ENCODE measurements at regions not wholly inside any gene's neighbourhood (a gene's known extent, or its start where the extent isn't known, plus 50 kb on each side); places are given as distances from the start of the nearest gene placed in this dataset.

- no peak for DNase-seq (ENCODE audit: low read depth)
- no peak for TF ChIP-seq CTCF (IDR thresholded peaks at IDR 0.05; ENCODE audit: insufficient read depth, low read depth, low read length, missing control alignments)
- no peak overlapping the region for H3K4me3 ChIP-seq (ENCODE audit: low read length)
These were observed 231.0 kb upstream of the EYS start for GRCh38 chr6:65938000-65938399.

GRCh38 chr6:65935412-65935811 lies 228.4 kb upstream of the EYS start:
- DNase-seq (ENCODE audit: low read depth): no peak
- H3K4me3 ChIP-seq (ENCODE audit: low read length): no peak overlapping the region
- no peak for TF ChIP-seq CTCF (IDR thresholded peaks at IDR 0.05; ENCODE audit: insufficient read depth, low read depth, low read length, missing control alignments)

GRCh38 chr6:65933390-65933789 lies 226.4 kb upstream of the EYS start:
- no peak for TF ChIP-seq CTCF (IDR thresholded peaks at IDR 0.05; ENCODE audit: insufficient read depth, low read depth, low read length, missing control alignments)
- no peak overlapping the region for H3K4me3 ChIP-seq (ENCODE audit: low read length)
- no peak for DNase-seq (ENCODE audit: low read depth)

DNA sequence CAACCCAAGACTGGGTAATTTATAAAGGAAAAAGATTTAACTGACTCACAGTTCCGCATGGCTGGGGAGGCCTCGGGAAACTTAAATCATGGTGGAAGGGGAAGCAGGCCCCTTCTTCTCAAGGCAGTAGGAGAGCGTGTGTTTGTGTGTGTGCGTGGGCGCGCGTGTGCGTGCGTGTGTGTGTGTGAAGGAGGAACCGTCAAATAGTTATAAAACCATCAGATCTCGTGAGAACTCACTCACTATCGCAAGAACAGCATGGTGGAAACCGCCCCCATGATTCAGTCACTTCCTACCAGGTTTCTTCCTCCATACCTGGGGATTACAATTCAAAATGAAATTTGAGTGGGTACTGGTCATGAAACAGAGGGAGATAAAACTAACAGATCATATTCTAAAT lies 220.1 kb upstream of the EYS start:
- no peak for TF ChIP-seq CTCF (IDR thresholded peaks at IDR 0.05; ENCODE audit: insufficient read depth, low read depth, low read length, missing control alignments)
- no peak for DNase-seq (ENCODE audit: low read depth)

DNA sequence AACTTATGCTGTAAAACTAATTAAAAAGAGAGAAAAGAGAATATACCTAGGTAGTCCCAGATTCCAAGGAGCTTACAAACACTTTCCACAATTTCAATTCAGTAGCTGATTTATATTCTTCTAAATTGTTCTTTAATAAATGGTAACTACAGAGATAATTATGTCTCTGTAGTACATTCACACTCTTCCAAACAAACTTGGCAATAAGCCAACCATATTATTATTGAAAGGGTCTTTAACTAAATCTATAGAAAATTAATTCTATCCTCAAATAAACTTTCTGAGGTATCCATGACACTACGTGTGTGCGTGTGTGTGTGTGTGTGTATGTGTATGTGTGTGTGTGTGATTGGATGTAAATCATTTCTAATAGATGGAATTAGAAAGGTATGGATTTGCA lies 217.4 kb upstream of the EYS start:
- H3K4me3 ChIP-seq (ENCODE audit: low read length): no peak overlapping the region
- TF ChIP-seq CTCF (IDR thresholded peaks at IDR 0.05; ENCODE audit: insufficient read depth, low read depth, low read length, missing control alignments): no peak
- DNase-seq (ENCODE audit: low read depth): no peak

More for the DNA sequence above, 220.1 kb upstream of the EYS start:
- no peak overlapping the region for H3K4me3 ChIP-seq (ENCODE audit: low read length)

- no peak for DNase-seq (ENCODE audit: low read depth)
- H3K4me3 ChIP-seq (ENCODE audit: low read length): no peak overlapping the region
- TF ChIP-seq CTCF (IDR thresholded peaks at IDR 0.05; ENCODE audit: insufficient read depth, low read depth, low read length, missing control alignments): no peak
These were observed 215.0 kb upstream of the EYS start for GRCh38 chr6:65922049-65922448.

GRCh38 chr6:65908065-65908464 lies 201.0 kb upstream of the EYS start:
- no peak for DNase-seq (ENCODE audit: low read depth)
- no peak overlapping the region for H3K4me3 ChIP-seq (ENCODE audit: low read length)
- no peak for TF ChIP-seq CTCF (IDR thresholded peaks at IDR 0.05; ENCODE audit: insufficient read depth, low read depth, low read length, missing control alignments)
